SK-N-SH (cell line): ENCODE measurements at regions not wholly inside any gene's neighbourhood (a gene's known extent, or its start where the extent isn't known, plus 50 kb on each side); places are given as distances from the start of the nearest gene placed in this dataset.
"Not testable (repeated sequence)": the region's sequence is repeated elsewhere in the genome, so short reads cannot be mapped to it uniquely, and the experiment has no call there.

Experiments
- GABPA ChIP-seq: IDR thresholded peaks from 2 replicates; pipeline ENCODE4 v1.4.0; 2012; ENCODE audit warnings: low read depth, mild to moderate bottlenecking
- NRF1 ChIP-seq: IDR thresholded peaks from 2 replicates; pipeline ENCODE4 v1.6.1; 2012; ENCODE audit warnings: low read depth, mild to moderate bottlenecking, low read length
- POLR2AphosphoS5 ChIP-seq: IDR thresholded peaks from 2 replicates; pipeline ENCODE4 v1.6.1; 2012; ENCODE audit warnings: low read depth, low read length
- TCF12 ChIP-seq: IDR thresholded peaks from 2 replicates; pipeline ENCODE4 v1.4.0; 2012

DNA sequence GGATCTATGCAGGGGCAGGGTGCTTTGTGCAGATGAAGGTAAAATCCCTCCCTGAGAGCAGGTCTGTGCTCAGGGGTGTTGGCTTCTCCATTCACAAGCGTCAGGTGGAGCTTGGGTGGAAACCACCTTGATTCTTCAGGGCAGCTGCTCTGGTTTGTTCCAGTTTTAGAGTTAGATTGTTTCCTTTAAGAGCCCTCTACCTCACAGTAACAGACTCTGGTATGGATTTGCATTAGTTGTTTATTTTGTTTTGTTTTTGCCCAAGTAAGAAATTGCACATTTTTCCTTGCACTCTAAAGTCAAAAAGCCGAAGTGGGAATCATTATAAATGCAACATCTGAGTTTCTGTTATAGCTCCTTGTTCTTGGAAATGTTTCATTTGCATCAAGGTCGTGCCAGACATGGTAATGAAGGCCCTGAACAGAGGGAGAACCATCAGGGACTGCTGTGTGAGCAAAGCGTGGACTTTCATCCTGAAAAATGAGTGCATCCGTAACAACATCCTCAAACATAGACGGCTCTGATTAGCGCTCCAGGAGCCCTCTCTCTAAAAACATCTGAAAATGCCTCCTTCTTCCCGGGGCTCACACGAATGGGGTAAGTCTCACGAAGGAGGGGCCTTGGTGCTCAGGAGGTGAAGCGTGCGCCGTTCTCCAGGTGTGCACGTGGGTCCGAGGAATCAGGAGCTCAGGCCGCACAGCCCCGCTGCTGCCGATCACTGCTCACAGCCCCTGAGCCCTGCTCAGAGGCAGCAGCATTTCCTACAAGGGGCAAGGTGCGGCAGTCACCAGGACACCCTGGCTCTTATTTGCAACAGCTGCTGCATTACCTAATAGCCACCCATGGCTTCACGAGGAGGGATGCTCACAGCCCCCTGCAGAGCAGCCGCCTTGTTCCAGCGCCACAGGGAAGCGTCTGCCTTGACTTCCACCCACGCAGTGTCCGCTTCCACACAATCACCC is 396.7 kb upstream of the ANKRD20A1 start:
- not testable (repeated sequence) for TF ChIP-seq TCF12, POLR2AphosphoS5, GABPA, NRF1
